Endodermal cell (in vitro differentiated cells): ENCODE measurements at regions not wholly inside any gene's neighbourhood (a gene's known extent, or its start where the extent isn't known, plus 50 kb on each side); places are given as distances from the start of the nearest gene placed in this dataset.

ENCODE experiments used
- DNase-seq: peaks from one replicate; pipeline ENCODE4 v3.0.0-alpha.2; 2017
- H3K27ac ChIP-seq: 2 replicates; pipeline ENCODE4 v1.5.1; 2013; ENCODE audit warnings: mild to moderate bottlenecking, low read depth, low read length, moderate library complexity
- H3K27me3 ChIP-seq: 2 replicates; pipeline ENCODE4 v1.6.1; 2013; ENCODE audit warnings: mild to moderate bottlenecking, low read length, moderate library complexity; ENCODE audit not compliant: insufficient read depth, control insufficient read depth, poor library complexity, severe bottlenecking
- H3K36me3 ChIP-seq: 2 replicates; pipeline ENCODE4 v1.7.0; 2013; ENCODE audit warnings: mild to moderate bottlenecking, low read length, moderate library complexity; ENCODE audit not compliant: control insufficient read depth, insufficient read depth
- H3K4me1 ChIP-seq: one replicate; pipeline ENCODE4 v1.7.0; 2013; ENCODE audit warnings: low read length; ENCODE audit not compliant: control insufficient read depth, insufficient read depth
- H3K4me3 ChIP-seq: 2 replicates; pipeline ENCODE4 v1.5.1; 2013; ENCODE audit warnings: mild to moderate bottlenecking, low read length, moderate library complexity
- H3K9ac ChIP-seq: 2 replicates; pipeline ENCODE4 v1.6.1; 2013; ENCODE audit warnings: mild to moderate bottlenecking, low read length, moderate library complexity; ENCODE audit not compliant: poor library complexity, severe bottlenecking; ENCODE audit errors: extremely low read depth
- H3K9me3 ChIP-seq: 2 replicates; pipeline ENCODE4 v1.6.1; 2013; ENCODE audit warnings: mild to moderate bottlenecking, low read length, moderate library complexity; ENCODE audit not compliant: control insufficient read depth
- H3K27ac Mint-ChIP-seq: 2 replicates; pipeline ENCODE4 v1.8.0; 2020; ENCODE audit warnings: mixed read lengths
- H3K27me3 Mint-ChIP-seq: 2 replicates; pipeline ENCODE4 v1.8.0; 2021; ENCODE audit warnings: mild to moderate bottlenecking, mixed read lengths; ENCODE audit not compliant: insufficient read depth
- H3K36me3 Mint-ChIP-seq: 2 replicates; pipeline ENCODE4 v1.8.0; 2020; ENCODE audit warnings: low read depth, mixed read lengths
- H3K4me1 Mint-ChIP-seq: 2 replicates; pipeline ENCODE4 v1.8.0; 2020; ENCODE audit warnings: mixed read lengths
- H3K4me3 Mint-ChIP-seq: 2 replicates; pipeline ENCODE4 v1.8.0; 2020; ENCODE audit warnings: mild to moderate bottlenecking, moderate library complexity, mixed read lengths
- H3K9me3 Mint-ChIP-seq: 2 replicates; pipeline ENCODE4 v1.8.0; 2020; ENCODE audit warnings: mild to moderate bottlenecking, mixed read lengths
- WGBS, 2 experiments: methylation state at CpG; one replicate each; pipeline versions ENCODE4 v1.1.5 to v1.1.7; 2013; ENCODE audit warnings: missing lambda C conversion rate in 2 of 2, mixed read lengths in 1 of 2; ENCODE audit not compliant: insufficient coverage in 1 of 2, insufficient read length in 1 of 2; 5-methylcytosine and 5-hydroxymethylcytosine counted together
- TF ChIP-seq, protein P1 (sequence below): fragments of 200-600 bp; sonication (generic); conservative IDR thresholded peaks from 2 replicates; pipeline ENCODE4 v1.5.0; 2021; ENCODE audit warnings: antibody characterized with exemption, mild to moderate bottlenecking

DNA sequence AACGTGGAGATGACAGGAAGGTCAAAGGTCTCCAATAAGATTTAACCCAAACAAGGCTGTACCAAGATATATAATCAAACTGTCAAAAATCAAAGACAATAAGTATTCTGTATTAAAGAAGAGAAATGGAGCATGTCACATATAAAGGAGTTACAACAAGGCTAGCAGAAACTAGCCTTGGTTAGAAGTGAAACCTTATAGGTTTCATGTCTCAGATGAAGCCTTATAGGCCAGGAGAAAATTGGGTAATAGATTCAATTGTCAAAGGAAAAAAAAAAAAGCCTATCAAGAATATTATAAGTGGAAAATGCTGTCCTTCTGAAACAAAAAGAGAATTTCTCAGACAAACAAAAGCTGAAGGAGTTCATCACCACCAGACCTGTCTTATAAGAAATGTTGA, 419.4 kb downstream of the CDH11 start:
- no peaks in the 10 kb centered on the region for H3K9me3 Mint-ChIP-seq
- H3K36me3 Mint-ChIP-seq = no peaks in the 10 kb centered on the region
- no peaks in the 10 kb centered on the region for H3K36me3 ChIP-seq
- H3K4me3 ChIP-seq = no peak overlapping the region
- H3K4me1 ChIP-seq = no peaks in the 10 kb centered on the region
- no peaks in the 10 kb centered on the region for H3K27me3 ChIP-seq
- H3K4me1 Mint-ChIP-seq = no peaks in the 10 kb centered on the region
- no peak overlapping the region for H3K9ac ChIP-seq
- H3K27ac ChIP-seq = no peak overlapping the region
- H3K27ac Mint-ChIP-seq = no peak overlapping the region
- no peak overlapping the region for H3K4me3 Mint-ChIP-seq
- WGBS, 2 experiments = 100% methylated on average over 1 of the region's 1 CpG; no CpG with 5 or more reads in 1 of the 2 experiments
- TF ChIP-seq, protein P1, sequence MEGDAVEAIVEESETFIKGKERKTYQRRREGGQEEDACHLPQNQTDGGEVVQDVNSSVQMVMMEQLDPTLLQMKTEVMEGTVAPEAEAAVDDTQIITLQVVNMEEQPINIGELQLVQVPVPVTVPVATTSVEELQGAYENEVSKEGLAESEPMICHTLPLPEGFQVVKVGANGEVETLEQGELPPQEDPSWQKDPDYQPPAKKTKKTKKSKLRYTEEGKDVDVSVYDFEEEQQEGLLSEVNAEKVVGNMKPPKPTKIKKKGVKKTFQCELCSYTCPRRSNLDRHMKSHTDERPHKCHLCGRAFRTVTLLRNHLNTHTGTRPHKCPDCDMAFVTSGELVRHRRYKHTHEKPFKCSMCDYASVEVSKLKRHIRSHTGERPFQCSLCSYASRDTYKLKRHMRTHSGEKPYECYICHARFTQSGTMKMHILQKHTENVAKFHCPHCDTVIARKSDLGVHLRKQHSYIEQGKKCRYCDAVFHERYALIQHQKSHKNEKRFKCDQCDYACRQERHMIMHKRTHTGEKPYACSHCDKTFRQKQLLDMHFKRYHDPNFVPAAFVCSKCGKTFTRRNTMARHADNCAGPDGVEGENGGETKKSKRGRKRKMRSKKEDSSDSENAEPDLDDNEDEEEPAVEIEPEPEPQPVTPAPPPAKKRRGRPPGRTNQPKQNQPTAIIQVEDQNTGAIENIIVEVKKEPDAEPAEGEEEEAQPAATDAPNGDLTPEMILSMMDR = no peak
- no peaks in the 10 kb centered on the region for H3K27me3 Mint-ChIP-seq
- DNase-seq = no peak
- no peaks in the 10 kb centered on the region for H3K9me3 ChIP-seq

DNA sequence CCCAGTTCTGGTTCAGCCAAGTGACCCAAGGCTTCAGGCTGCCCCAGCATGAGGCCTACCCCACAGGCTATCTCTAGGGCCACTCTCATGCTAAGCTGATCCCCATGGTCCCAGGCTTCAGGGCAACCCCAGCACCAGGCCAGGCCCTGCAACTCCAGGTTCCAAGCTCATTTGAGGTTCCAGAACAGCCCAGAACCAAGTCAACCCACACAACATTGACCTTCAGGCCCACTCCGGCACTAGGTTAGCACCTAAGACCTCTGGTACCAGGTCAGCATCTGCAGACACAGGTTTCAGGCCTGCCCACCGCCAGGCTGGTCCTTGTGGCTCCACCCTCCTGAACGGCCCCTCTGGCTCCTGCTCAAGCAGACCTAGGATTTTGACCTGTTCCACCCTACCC, 421.2 kb downstream of the CDH11 start:
- Mint-ChIP-seq H3K4me1 (no peaks in the 10 kb centered on the region), H3K9me3 (no peaks in the 10 kb centered on the region), H3K27ac (no peak overlapping the region), H3K27me3 (no peaks in the 10 kb centered on the region), H3K4me3 (no peak overlapping the region), H3K36me3 (no peaks in the 10 kb centered on the region)
- TF ChIP-seq, protein P1 = no peak
- no peak overlapping the region for H3K4me3 ChIP-seq
- 88 to 90% methylated on average over 2 to 3 of the region's 3 CpGs for WGBS, 2 experiments
- H3K36me3 ChIP-seq = no peaks in the 10 kb centered on the region
- H3K27ac ChIP-seq = no peak overlapping the region
- no peaks in the 10 kb centered on the region for H3K4me1 ChIP-seq
- DNase-seq = no peak
- no peaks in the 10 kb centered on the region for H3K27me3 ChIP-seq
- H3K9ac ChIP-seq = no peak overlapping the region
- H3K9me3 ChIP-seq = no peaks in the 10 kb centered on the region

DNA sequence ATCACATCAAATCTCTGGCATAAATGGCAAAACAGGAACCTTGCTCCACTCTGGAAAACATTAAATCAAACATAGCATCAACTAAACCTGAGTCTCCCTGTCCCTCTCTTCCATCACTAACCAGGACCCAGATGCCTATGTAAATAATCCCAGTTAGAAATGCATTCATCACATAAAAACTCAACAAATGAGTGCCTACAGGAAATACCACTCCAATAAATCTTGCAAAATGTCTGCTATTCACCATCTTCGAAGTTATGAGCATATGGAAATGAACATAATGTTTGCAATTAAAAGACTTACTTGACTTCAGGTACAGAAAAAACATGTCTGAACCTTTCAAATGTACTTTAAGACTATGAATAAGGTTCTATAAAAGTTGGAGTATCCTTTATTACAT, 425.0 kb downstream of the CDH11 start:
- H3K9me3 ChIP-seq = no peaks in the 10 kb centered on the region
- no peaks in the 10 kb centered on the region for H3K4me1 Mint-ChIP-seq
- H3K4me3 ChIP-seq = no peak overlapping the region
- H3K9ac ChIP-seq = no peak overlapping the region
- no peaks in the 10 kb centered on the region for H3K27me3 ChIP-seq
- no peak for DNase-seq
- no peaks in the 10 kb centered on the region for H3K4me1 ChIP-seq
- H3K27me3 Mint-ChIP-seq = no peaks in the 10 kb centered on the region
- H3K36me3 ChIP-seq = no peaks in the 10 kb centered on the region
- TF ChIP-seq, protein P1 = no peak
- H3K9me3 Mint-ChIP-seq = no peaks in the 10 kb centered on the region
- H3K4me3 Mint-ChIP-seq = no peak overlapping the region
- H3K27ac ChIP-seq = no peak overlapping the region
- 100% methylated on average over 1 of the region's 1 CpG; no CpG with 5 or more reads in 1 of the 2 experiments for WGBS, 2 experiments
- no peaks in the 10 kb centered on the region for H3K36me3 Mint-ChIP-seq
- H3K27ac Mint-ChIP-seq = no peak overlapping the region
